CD14-positive monocyte (primary cell): ENCODE measurements at regions not wholly inside any gene's neighbourhood (a gene's known extent, or its start where the extent isn't known, plus 50 kb on each side); places are given as distances from the start of the nearest gene placed in this dataset.

Experiments
- DNase-seq, 3 donors: peaks; one replicate each; pipeline ENCODE4 v3.0.0-alpha.2; 2011 to 2022
- H2AFZ ChIP-seq: 2 replicates; pipeline ENCODE4 v1.6.0; 2012; ENCODE audit warnings: mild to moderate bottlenecking, low read depth, low read length, inconsistent platforms; ENCODE audit not compliant: insufficient read depth, poor library complexity, severe bottlenecking
- H3K27ac ChIP-seq, 2 donors: 1 replicate in 1 of 2; 2 replicates in 1 of 2; pipeline ENCODE4 v1.5.1; 2012 to 2013; ENCODE audit warnings: low read length in 2 of 2, control low read depth in 1 of 2, inconsistent platforms in 1 of 2, low read depth in 1 of 2, mild to moderate bottlenecking in 1 of 2
- H3K27me3 ChIP-seq, 2 donors: one replicate each; pipeline versions ENCODE4 v1.6.0 to v1.6.1; 2011 to 2013; ENCODE audit warnings: low read length in 2 of 2; ENCODE audit not compliant: control insufficient read depth in 2 of 2, insufficient read depth in 2 of 2
- H3K36me3 ChIP-seq, 2 donors: replicated peaks in 1 of 2; 1 replicate in 1 of 2; 2 replicates in 1 of 2; pipeline versions ENCODE4 v1.5.1 to v1.6.1; 2012 to 2013; ENCODE audit warnings: low read length in 2 of 2, control low read depth in 1 of 2, inconsistent platforms in 1 of 2, mild to moderate bottlenecking in 1 of 2; ENCODE audit not compliant: insufficient read depth in 2 of 2, control insufficient read depth in 1 of 2
- H3K4me1 ChIP-seq, 2 donors: 1 replicate in 1 of 2; 2 replicates in 1 of 2; pipeline versions ENCODE4 v1.5.1 to v1.6.1; 2012 to 2013; ENCODE audit warnings: low read length in 2 of 2, control low read depth in 1 of 2, inconsistent platforms in 1 of 2, mild to moderate bottlenecking in 1 of 2, moderate library complexity in 1 of 2; ENCODE audit not compliant: insufficient read depth in 2 of 2, control insufficient read depth in 1 of 2
- H3K4me2 ChIP-seq: replicated peaks from 2 replicates; pipeline ENCODE3; 2012; ENCODE audit warnings: low read length, moderate library complexity, mild to moderate bottlenecking; ENCODE audit not compliant: poor library complexity, severe bottlenecking; ENCODE audit errors: extremely low read depth
- H3K4me3 ChIP-seq, 3 experiments: fragments of 200-600 bp in 1 of 3; sonication (generic) in 1 of 3; replicated peaks in 1 of 3; 1 replicate in 2 of 3; 2 replicates in 1 of 3; pipeline ENCODE4 v1.5.1; 2011 to 2013; ENCODE audit warnings: low read length in 3 of 3, mild to moderate bottlenecking in 3 of 3, control low read depth in 2 of 3, low read depth in 2 of 3, inconsistent platforms in 1 of 3, moderate library complexity in 1 of 3
- H3K79me2 ChIP-seq: 2 replicates; pipeline ENCODE4 v1.6.0; 2012; ENCODE audit warnings: mild to moderate bottlenecking, control low read depth, inconsistent platforms, low read length, moderate library complexity; ENCODE audit not compliant: insufficient read depth
- H3K9ac ChIP-seq: 2 replicates; pipeline ENCODE4 v1.6.0; 2017; ENCODE audit warnings: low read length, mild to moderate bottlenecking; ENCODE audit not compliant: insufficient read depth, poor library complexity, severe bottlenecking
- H3K9me3 ChIP-seq, 2 donors: replicated peaks in 1 of 2; 1 replicate in 1 of 2; 2 replicates in 1 of 2; pipeline versions ENCODE4 v1.5.1 to v1.6.1; 2012 to 2013; ENCODE audit warnings: low read length in 2 of 2, control low read depth in 1 of 2; ENCODE audit not compliant: control insufficient read depth in 1 of 2, insufficient read depth in 1 of 2
- H4K20me1 ChIP-seq: 2 replicates; pipeline ENCODE4 v1.6.0; 2012; ENCODE audit warnings: mild to moderate bottlenecking, low read length, control low read depth, moderate library complexity; ENCODE audit not compliant: insufficient read depth
- H3K27ac Mint-ChIP-seq, 7 donors: one replicate each; pipeline ENCODE4 v1.8.0; 2020; ENCODE audit warnings: mild to moderate bottlenecking in 7 of 7, mixed read lengths in 7 of 7, moderate library complexity in 6 of 7, inconsistent platforms in 2 of 7
- H3K27me3 Mint-ChIP-seq, 3 donors: one replicate each; pipeline ENCODE4 v1.8.0; 2021 to 2022; ENCODE audit warnings: low read depth in 3 of 3, mild to moderate bottlenecking in 3 of 3, mixed read lengths in 3 of 3, moderate library complexity in 3 of 3, inconsistent platforms in 1 of 3
- H3K36me3 Mint-ChIP-seq, 2 donors: one replicate each; pipeline ENCODE4 v1.8.0; 2020; ENCODE audit warnings: mixed read lengths in 2 of 2, inconsistent platforms in 1 of 2, mild to moderate bottlenecking in 1 of 2
- H3K4me1 Mint-ChIP-seq: one replicate; pipeline ENCODE4 v1.8.0; 2020; ENCODE audit warnings: mild to moderate bottlenecking, mixed read lengths
- H3K4me3 Mint-ChIP-seq, 2 donors: one replicate each; pipeline ENCODE4 v1.8.0; 2020; ENCODE audit warnings: mild to moderate bottlenecking in 2 of 2, mixed read lengths in 2 of 2, moderate library complexity in 1 of 2
- H3K9me3 Mint-ChIP-seq, 7 donors: one replicate each; pipeline ENCODE4 v1.8.0; 2020 to 2022; ENCODE audit warnings: mixed read lengths in 7 of 7, mild to moderate bottlenecking in 6 of 7, moderate library complexity in 6 of 7, inconsistent platforms in 2 of 7
- WGBS: methylation state at CpG from one replicate; pipeline ENCODE4 v1.1.5; 2013; ENCODE audit warnings: missing lambda C conversion rate; ENCODE audit not compliant: insufficient coverage; 5-methylcytosine and 5-hydroxymethylcytosine counted together
- intact Hi-C, 2 donors: fragments of 100-400 bp; cut with micrococcal nuclease; formaldehyde crosslinking; loops; one replicate each; pipeline versions ENCODE4 v1.15.0 to v1.15.1; 2023
- TF ChIP-seq, protein P1 (sequence below): fragments of 200-600 bp; IDR thresholded peaks from one replicate; pipeline ENCODE4 v1.8.0; 2022; ENCODE audit warnings: antibody characterized with exemption, mild to moderate bottlenecking

DNA sequence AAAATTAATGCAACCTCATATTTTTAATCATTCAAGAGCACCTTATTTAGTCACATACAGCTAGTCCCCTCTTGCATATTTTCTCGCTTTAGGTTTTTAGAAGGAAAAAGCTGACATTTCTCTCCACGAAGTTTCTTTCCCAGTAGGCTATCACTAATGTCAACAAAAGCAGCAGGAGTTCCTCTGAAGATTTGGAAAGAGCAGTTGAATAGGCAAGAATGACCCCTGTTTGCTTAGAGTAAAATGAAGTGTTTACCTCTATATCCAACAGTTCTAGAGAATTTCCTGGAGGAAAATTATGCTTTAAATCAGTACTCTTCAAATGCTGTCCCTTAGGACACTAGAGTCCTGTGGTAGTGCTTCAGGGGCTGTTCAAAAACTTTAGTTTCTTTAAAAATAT is 188.1 kb upstream of the PRKD1 start:
- H3K27ac ChIP-seq = no peak overlapping the region
- H4K20me1 ChIP-seq = no peaks in the 10 kb centered on the region
- H2AFZ ChIP-seq = no peak overlapping the region
- DNase-seq = no peak
- H3K4me2 ChIP-seq = no peak overlapping the region
- no peaks in the 10 kb centered on the region for H3K36me3 ChIP-seq
- no peaks in the 10 kb centered on the region for H3K79me2 ChIP-seq
- H3K9ac ChIP-seq = no peak overlapping the region
- H3K36me3 Mint-ChIP-seq = no peaks in the 10 kb centered on the region
- no peaks in the 10 kb centered on the region for H3K27me3 ChIP-seq
- WGBS = no CpG with 5 or more reads among the region's 2 CpGs
- H3K9me3 Mint-ChIP-seq = peaks cover 0 to 4% (median 0%) of the 10 kb centered on the region in 7 donors
- H3K27me3 Mint-ChIP-seq = peaks cover 0 to 2% (median 0%) of the 10 kb centered on the region in 3 donors
- H3K4me3 ChIP-seq = no peak overlapping the region
- no peaks in the 10 kb centered on the region for H3K4me1 Mint-ChIP-seq
- H3K9me3 ChIP-seq = no peaks in the 10 kb centered on the region
- no peak overlapping the region for H3K27ac Mint-ChIP-seq
- TF ChIP-seq, protein P1, sequence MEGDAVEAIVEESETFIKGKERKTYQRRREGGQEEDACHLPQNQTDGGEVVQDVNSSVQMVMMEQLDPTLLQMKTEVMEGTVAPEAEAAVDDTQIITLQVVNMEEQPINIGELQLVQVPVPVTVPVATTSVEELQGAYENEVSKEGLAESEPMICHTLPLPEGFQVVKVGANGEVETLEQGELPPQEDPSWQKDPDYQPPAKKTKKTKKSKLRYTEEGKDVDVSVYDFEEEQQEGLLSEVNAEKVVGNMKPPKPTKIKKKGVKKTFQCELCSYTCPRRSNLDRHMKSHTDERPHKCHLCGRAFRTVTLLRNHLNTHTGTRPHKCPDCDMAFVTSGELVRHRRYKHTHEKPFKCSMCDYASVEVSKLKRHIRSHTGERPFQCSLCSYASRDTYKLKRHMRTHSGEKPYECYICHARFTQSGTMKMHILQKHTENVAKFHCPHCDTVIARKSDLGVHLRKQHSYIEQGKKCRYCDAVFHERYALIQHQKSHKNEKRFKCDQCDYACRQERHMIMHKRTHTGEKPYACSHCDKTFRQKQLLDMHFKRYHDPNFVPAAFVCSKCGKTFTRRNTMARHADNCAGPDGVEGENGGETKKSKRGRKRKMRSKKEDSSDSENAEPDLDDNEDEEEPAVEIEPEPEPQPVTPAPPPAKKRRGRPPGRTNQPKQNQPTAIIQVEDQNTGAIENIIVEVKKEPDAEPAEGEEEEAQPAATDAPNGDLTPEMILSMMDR = no peak
- H3K4me3 Mint-ChIP-seq = no peak overlapping the region
- intact Hi-C loops = no loop called here
- H3K4me1 ChIP-seq = no peaks in the 10 kb centered on the region

DNA sequence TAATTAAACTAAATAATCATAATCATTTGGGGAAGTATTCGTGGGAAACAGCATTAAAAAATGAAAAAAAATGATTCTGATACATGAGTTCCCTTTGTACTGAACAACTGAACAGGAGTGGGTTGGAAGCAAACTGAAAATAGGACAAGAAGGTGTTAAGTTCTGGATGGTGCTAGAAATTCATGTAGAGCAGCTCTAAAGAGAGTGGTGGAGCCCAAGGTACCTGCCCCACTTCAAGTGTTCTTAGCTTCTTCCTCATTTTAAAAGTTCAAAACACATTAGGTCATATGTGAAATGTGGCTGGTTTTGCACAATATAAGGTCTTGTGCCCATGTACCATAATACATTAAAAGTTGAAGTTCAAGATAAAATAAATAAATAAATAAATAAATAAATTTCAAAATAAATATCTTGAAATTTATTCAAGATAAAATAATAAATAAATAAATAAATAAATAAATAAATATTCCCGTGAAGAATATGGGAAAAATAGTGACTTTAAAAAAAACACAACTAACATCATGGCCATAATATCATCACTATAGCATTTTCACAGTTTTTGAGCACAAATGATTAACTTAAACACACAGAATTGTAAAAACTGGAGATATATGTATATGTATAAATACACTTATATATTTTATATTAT is 191.5 kb upstream of the PRKD1 start:
- Histone ChIP-seq H2AFZ (no peak overlapping the region), H4K20me1 (no peaks in the 10 kb centered on the region), H3K79me2 (no peaks in the 10 kb centered on the region), H3K27ac (no peak overlapping the region), H3K4me1 (no peaks in the 10 kb centered on the region), H3K36me3 (no peaks in the 10 kb centered on the region), H3K9ac (no peak overlapping the region), H3K4me3 (no peak overlapping the region), H3K9me3 (no peaks in the 10 kb centered on the region), H3K27me3 (no peaks in the 10 kb centered on the region), H3K4me2 (no peak overlapping the region)
- peaks cover 0 to 6% (median 0%) of the 10 kb centered on the region in 7 donors for H3K9me3 Mint-ChIP-seq
- WGBS = no CpG with 5 or more reads among the region's 2 CpGs
- H3K4me3 Mint-ChIP-seq = no peak overlapping the region
- TF ChIP-seq, protein P1 = no peak
- no peak overlapping the region for H3K27ac Mint-ChIP-seq
- no peaks in the 10 kb centered on the region for H3K36me3 Mint-ChIP-seq
- no peaks in the 10 kb centered on the region for H3K27me3 Mint-ChIP-seq
- no peaks in the 10 kb centered on the region for H3K4me1 Mint-ChIP-seq
- DNase-seq = no peak
- intact Hi-C loops = no loop called here
